Activated T-helper 2 cell treated with anti-CD3 and anti-CD28 coated beads, Interferon-gamma antibody, Interleukin-2, Interleukin-4, amounts not matched to agents 10 μg/mL and 5 μg/mL and 100 μg/mL, durations not matched to agents 14 hours and 24 hours and 36 hours (primary cell): ENCODE measurements at regions not wholly inside any gene's neighbourhood (a gene's known extent, or its start where the extent isn't known, plus 50 kb on each side); places are given as distances from the start of the nearest gene placed in this dataset.

ENCODE experiments used
- DNase-seq: peaks from one replicate; pipeline ENCODE4 v3.0.0; 2021; ENCODE audit warnings: low spot score
- H3K27ac Mint-ChIP-seq: one replicate; pipeline ENCODE4 v1.8.0; 2021; ENCODE audit warnings: mixed read lengths
- H3K27me3 Mint-ChIP-seq: one replicate; pipeline ENCODE4 v1.8.0; 2021; ENCODE audit warnings: low read depth, mixed read lengths
- H3K36me3 Mint-ChIP-seq: one replicate; pipeline ENCODE4 v1.8.0; 2021; ENCODE audit warnings: low read depth, mixed read lengths
- H3K4me1 Mint-ChIP-seq: one replicate; pipeline ENCODE4 v1.8.0; 2021; ENCODE audit warnings: low read depth, mixed read lengths
- H3K4me3 Mint-ChIP-seq: one replicate; pipeline ENCODE4 v1.8.0; 2021; ENCODE audit warnings: low read depth, mild to moderate bottlenecking, moderate library complexity, mixed read lengths
- H3K9me3 Mint-ChIP-seq: one replicate; pipeline ENCODE4 v1.8.0; 2021; ENCODE audit warnings: mixed read lengths
- intact Hi-C: fragments of 100-400 bp; cut with micrococcal nuclease; formaldehyde crosslinking; loops from one replicate; pipeline ENCODE4 v1.15.1; 2023

DNA sequence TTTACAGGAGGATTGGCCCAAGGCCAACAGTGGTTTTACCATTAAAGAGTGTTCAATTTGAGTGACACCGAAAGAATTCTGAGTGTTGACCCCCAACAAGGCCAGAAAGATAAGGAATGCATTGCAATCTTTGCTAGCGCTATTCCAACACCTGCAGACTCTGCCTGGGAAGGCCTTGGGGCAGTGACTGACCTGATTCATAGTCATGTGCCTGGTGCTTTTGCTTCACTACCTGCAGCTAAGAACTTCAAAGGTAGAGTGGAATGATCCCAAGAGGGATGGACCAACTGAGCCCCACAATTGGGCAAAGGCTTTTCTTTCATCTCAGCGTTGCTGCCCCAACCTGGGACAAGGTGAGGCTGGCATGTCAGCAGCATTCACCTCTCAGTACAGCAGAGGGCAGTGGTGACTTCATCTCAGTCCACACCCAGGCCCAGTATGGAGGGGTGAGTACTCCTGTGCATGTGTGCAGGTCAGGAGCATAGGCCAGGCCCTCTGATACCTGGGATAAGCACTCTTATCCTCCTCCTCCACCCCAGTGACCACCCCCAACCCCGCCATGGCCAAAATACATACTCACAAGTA is 149.6 kb upstream of the GNAO1 start:
- H3K27me3 Mint-ChIP-seq = peaks cover 3% of the 10 kb centered on the region
- no peak overlapping the region for H3K27ac Mint-ChIP-seq
- H3K4me3 Mint-ChIP-seq = no peak overlapping the region
- intact Hi-C loops = no loop called here
- H3K36me3 Mint-ChIP-seq = no peaks in the 10 kb centered on the region
- no peaks in the 10 kb centered on the region for H3K4me1 Mint-ChIP-seq
- no peak for DNase-seq
- H3K9me3 Mint-ChIP-seq = peaks cover 12% of the 10 kb centered on the region

GRCh38 chr16:56038564-56039098 is 152.7 kb upstream of the GNAO1 start:
- intact Hi-C loops = no loop called here

GRCh38 chr16:56032072-56032471 is 156.9 kb upstream of the CES5A start:
- intact Hi-C loops = no loop called here
- no peaks in the 10 kb centered on the region for H3K4me1 Mint-ChIP-seq
- peaks cover 6% of the 10 kb centered on the region for H3K27me3 Mint-ChIP-seq
- no peaks in the 10 kb centered on the region for H3K36me3 Mint-ChIP-seq
- H3K9me3 Mint-ChIP-seq = peaks cover 4% of the 10 kb centered on the region
- H3K4me3 Mint-ChIP-seq = no peak overlapping the region
- H3K27ac Mint-ChIP-seq = no peak overlapping the region
- DNase-seq = no peak

More at GRCh38 chr16:56038564-56039098, 152.7 kb upstream of the GNAO1 start:
- no peak overlapping the region for H3K4me3 Mint-ChIP-seq
- DNase-seq = no peak
- H3K27ac Mint-ChIP-seq = no peak overlapping the region
- no peaks in the 10 kb centered on the region for H3K4me1 Mint-ChIP-seq
- no peaks in the 10 kb centered on the region for H3K36me3 Mint-ChIP-seq
- H3K9me3 Mint-ChIP-seq = peaks cover 12% of the 10 kb centered on the region
- peaks cover 2% of the 10 kb centered on the region for H3K27me3 Mint-ChIP-seq

DNA sequence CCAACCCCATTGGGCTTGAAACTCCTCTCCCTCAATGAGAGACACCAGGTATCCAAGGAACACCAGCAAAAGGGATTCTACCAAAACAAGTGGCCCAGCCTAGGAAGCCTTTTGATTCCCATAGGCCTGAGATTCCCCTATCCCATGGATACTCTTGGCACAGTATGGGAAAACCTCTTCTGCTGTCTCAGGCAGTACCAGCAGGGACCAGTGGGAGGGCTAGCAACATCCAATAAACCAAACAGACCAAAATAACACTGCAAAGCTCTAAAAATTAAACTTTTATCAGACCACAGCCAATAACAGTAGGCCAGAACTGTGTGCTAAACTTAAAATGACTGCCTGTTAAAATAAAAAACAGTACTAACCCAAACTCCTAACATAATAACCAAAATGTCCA is 153.9 kb upstream of the CES5A start:
- DNase-seq = no peak
- Mint-ChIP-seq H3K9me3 (no peaks in the 10 kb centered on the region), H3K4me1 (no peaks in the 10 kb centered on the region), H3K4me3 (no peak overlapping the region), H3K27me3 (peaks cover 6% of the 10 kb centered on the region), H3K36me3 (no peaks in the 10 kb centered on the region), H3K27ac (no peak overlapping the region)
- intact Hi-C loops = no loop called here

GRCh38 chr16:56022818-56023217 is 147.6 kb upstream of the CES5A start:
- intact Hi-C loops = no loop called here
- H3K27me3 Mint-ChIP-seq = no peaks in the 10 kb centered on the region
- no peaks in the 10 kb centered on the region for H3K9me3 Mint-ChIP-seq
- no peaks in the 10 kb centered on the region for H3K36me3 Mint-ChIP-seq
- DNase-seq = no peak
- H3K27ac Mint-ChIP-seq = no peak overlapping the region
- H3K4me1 Mint-ChIP-seq = no peaks in the 10 kb centered on the region
- H3K4me3 Mint-ChIP-seq = no peak overlapping the region

DNA sequence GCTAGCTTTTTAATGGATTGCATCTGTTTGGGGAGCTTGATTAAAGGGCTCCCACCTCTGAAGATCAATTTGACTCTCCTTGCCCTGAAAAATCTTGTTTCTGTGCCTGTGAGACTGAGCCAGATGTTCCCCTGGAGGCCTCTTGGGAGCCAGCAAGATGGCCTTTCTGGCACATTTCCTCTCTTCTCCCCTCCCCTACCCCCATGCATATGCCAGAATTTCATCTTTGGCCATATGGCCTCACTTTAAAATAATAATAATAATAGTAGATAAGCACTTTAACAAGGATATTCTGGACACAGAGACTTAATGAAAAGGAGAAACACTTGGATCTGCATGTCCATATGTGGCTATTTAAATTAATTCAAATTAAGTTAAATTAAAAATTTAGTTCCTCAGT is 144.1 kb upstream of the CES5A start:
- H3K27me3 Mint-ChIP-seq = no peaks in the 10 kb centered on the region

DNA sequence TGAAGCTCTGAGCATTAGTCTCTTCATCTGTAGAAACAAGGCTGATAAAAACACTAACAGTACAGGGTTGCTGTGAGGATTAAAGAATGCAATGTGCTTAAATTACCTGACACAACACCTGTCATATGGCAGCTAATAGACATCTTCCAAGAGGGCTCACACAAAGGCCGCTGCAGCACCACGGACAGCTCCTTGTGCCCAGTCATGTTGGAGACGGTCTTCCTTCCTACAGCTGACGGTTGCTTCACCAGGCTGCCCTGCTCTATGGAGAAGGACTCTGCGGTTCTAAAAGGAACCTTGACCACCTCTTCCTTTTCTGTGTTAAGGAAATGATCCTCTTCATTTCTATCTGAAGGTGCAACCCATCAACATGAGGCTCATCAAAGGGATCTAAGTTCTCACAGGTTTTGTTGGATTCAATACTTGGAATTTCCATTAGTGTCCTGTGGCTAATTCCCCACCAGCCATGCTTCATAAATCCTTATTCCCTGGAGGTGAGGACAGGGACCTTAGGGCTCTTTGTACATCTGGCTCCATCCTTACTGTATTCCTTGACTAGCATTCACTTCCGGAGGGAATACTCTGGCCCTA is 138.9 kb upstream of the CES5A start:
- intact Hi-C loops = no loop called here
- no peaks in the 10 kb centered on the region for H3K36me3 Mint-ChIP-seq

More for the DNA sequence above, 144.1 kb upstream of the CES5A start:
- no peaks in the 10 kb centered on the region for H3K4me1 Mint-ChIP-seq
- H3K36me3 Mint-ChIP-seq = no peaks in the 10 kb centered on the region
- DNase-seq = no peak
- intact Hi-C loops = no loop called here
- no peak overlapping the region for H3K4me3 Mint-ChIP-seq
- no peak overlapping the region for H3K27ac Mint-ChIP-seq
- no peaks in the 10 kb centered on the region for H3K9me3 Mint-ChIP-seq

DNA sequence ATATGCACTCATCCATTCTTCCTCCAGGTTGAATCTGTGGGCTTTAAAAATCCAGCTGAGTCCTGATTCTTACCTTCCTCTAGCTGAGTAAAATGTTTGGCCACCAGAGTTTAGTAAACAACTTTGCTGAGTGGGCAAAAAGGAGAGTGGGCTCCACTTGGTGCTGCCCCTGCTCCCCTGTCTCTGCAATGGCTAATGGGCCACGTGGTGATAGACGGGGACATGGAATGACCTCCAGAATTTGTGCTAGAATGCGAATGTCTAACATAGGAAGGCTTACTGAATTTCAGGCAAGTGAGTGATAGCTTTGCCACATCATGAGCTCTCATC is 137.3 kb upstream of the CES5A start:
- H3K36me3 Mint-ChIP-seq = no peaks in the 10 kb centered on the region
- H3K27me3 Mint-ChIP-seq = no peaks in the 10 kb centered on the region
- H3K4me3 Mint-ChIP-seq = no peak overlapping the region
- H3K9me3 Mint-ChIP-seq = no peaks in the 10 kb centered on the region
- intact Hi-C loops = no loop called here
- H3K4me1 Mint-ChIP-seq = no peaks in the 10 kb centered on the region
- no peak for DNase-seq
- no peak overlapping the region for H3K27ac Mint-ChIP-seq

More for the DNA sequence above, 138.9 kb upstream of the CES5A start:
- Mint-ChIP-seq H3K27me3 (no peaks in the 10 kb centered on the region), H3K9me3 (no peaks in the 10 kb centered on the region), H3K4me3 (no peak overlapping the region), H3K27ac (no peak overlapping the region), H3K4me1 (no peaks in the 10 kb centered on the region)
- DNase-seq = peak; percentile 13

- no peaks in the 10 kb centered on the region for H3K4me1 Mint-ChIP-seq
- no peak overlapping the region for H3K27ac Mint-ChIP-seq
- DNase-seq = no peak
- intact Hi-C loops = no loop called here
- H3K27me3 Mint-ChIP-seq = no peaks in the 10 kb centered on the region
- H3K36me3 Mint-ChIP-seq = no peaks in the 10 kb centered on the region
- no peaks in the 10 kb centered on the region for H3K9me3 Mint-ChIP-seq
- no peak overlapping the region for H3K4me3 Mint-ChIP-seq
Observed at GRCh38 chr16:56011808-56012481, 136.8 kb upstream of the CES5A start.

DNA sequence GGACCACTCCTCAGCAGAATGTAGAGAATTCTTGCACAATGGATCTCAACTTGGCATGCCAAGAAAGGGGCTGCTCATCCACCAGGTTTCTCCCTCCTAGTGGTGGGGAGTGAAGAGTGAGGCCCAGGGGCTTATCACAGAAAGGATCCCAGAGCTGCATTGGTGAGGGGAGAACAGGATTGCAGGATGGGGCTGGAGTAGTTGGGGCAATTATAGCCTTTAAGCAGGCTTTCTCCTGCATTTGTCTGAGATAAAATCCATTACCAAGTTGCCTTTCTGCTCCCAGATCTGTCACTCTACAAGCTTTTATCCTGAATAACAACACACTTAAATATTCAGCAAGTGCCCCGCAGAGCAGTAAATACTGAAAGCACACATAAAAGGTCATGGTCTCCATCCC is 130.8 kb upstream of the CES5A start:
- intact Hi-C loops = no loop called here
- H3K27ac Mint-ChIP-seq = no peak overlapping the region
- H3K27me3 Mint-ChIP-seq = no peaks in the 10 kb centered on the region
- no peaks in the 10 kb centered on the region for H3K9me3 Mint-ChIP-seq
- DNase-seq = no peak
- no peaks in the 10 kb centered on the region for H3K36me3 Mint-ChIP-seq
- H3K4me3 Mint-ChIP-seq = no peak overlapping the region
- no peaks in the 10 kb centered on the region for H3K4me1 Mint-ChIP-seq

DNA sequence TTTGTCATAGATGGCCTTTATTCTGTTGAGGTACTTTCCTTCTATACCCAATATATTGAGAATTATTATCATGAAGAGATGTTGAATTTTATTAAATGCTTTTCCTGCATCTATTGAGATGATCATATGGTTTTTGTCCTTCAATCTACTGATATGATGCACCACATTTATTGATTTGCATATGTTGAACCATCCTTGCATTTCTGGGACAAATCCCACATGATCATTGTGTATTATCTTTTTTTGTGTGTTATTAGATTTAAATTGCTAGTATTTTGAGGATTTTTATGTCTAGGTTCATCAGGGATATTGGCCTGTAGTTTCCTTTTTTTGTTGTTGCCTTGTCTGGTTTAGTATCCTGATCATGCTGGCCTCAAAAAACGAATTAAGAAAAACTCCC is 124.5 kb upstream of the CES5A start:
- Mint-ChIP-seq H3K27ac (no peak overlapping the region), H3K27me3 (peaks cover 1% of the 10 kb centered on the region), H3K9me3 (peaks cover 7% of the 10 kb centered on the region), H3K4me1 (no peaks in the 10 kb centered on the region), H3K36me3 (no peaks in the 10 kb centered on the region), H3K4me3 (no peak overlapping the region)
- DNase-seq = no peak
- intact Hi-C loops = no loop called here

- intact Hi-C loops = no loop called here
Observed at GRCh38 chr16:55993088-55993487, 117.9 kb upstream of the CES5A start.

GRCh38 chr16:55992551-55992950 is 117.4 kb upstream of the CES5A start:
- no peaks in the 10 kb centered on the region for H3K27me3 Mint-ChIP-seq
- H3K4me3 Mint-ChIP-seq = no peak overlapping the region

More at GRCh38 chr16:55993088-55993487, 117.9 kb upstream of the CES5A start:
- Mint-ChIP-seq H3K36me3 (no peaks in the 10 kb centered on the region), H3K27me3 (peaks cover 1% of the 10 kb centered on the region), H3K4me1 (no peaks in the 10 kb centered on the region), H3K4me3 (no peak overlapping the region), H3K27ac (no peak overlapping the region), H3K9me3 (no peaks in the 10 kb centered on the region)
- DNase-seq = no peak

More at GRCh38 chr16:55992551-55992950, 117.4 kb upstream of the CES5A start:
- Mint-ChIP-seq H3K4me1 (no peaks in the 10 kb centered on the region), H3K27ac (no peak overlapping the region), H3K9me3 (no peaks in the 10 kb centered on the region), H3K36me3 (no peaks in the 10 kb centered on the region)
- intact Hi-C loops = no loop called here
- DNase-seq = no peak
